H9 (cell line): ENCODE measurements at regions not wholly inside any gene's neighbourhood (a gene's known extent, or its start where the extent isn't known, plus 50 kb on each side); places are given as distances from the start of the nearest gene placed in this dataset.

Experiments used
- DNase-seq: peaks from one replicate; pipeline ENCODE4 v3.0.0-alpha.2; 2017
- H2AFZ ChIP-seq: one replicate; pipeline ENCODE4 v1.6.1; 2013; ENCODE audit warnings: mild to moderate bottlenecking, low read length, control low read depth, moderate library complexity
- H2AK5ac ChIP-seq: 2 replicates; pipeline ENCODE4 v1.6.1; 2013; ENCODE audit warnings: low read length, control low read depth, mixed read lengths; ENCODE audit not compliant: insufficient read length
- H2BK120ac ChIP-seq: one replicate; pipeline ENCODE4 v1.6.1; 2013; ENCODE audit warnings: low read depth, mild to moderate bottlenecking, low read length, control low read depth, inconsistent platforms; ENCODE audit not compliant: poor library complexity, severe bottlenecking
- H2BK12ac ChIP-seq: 2 replicates; pipeline ENCODE4 v1.6.1; 2013; ENCODE audit warnings: low read length, control low read depth, mixed read lengths, low read depth; ENCODE audit not compliant: insufficient read length
- H2BK15ac ChIP-seq: 2 replicates; pipeline ENCODE4 v1.6.1; 2013; ENCODE audit warnings: low read depth, low read length, control low read depth
- H2BK20ac ChIP-seq: one replicate; pipeline ENCODE4 v1.6.1; 2013; ENCODE audit warnings: low read depth, mild to moderate bottlenecking, low read length, control low read depth, inconsistent platforms; ENCODE audit not compliant: poor library complexity, severe bottlenecking
- H2BK5ac ChIP-seq: 2 replicates; pipeline ENCODE4 v1.6.1; 2013; ENCODE audit warnings: low read length, control low read depth, mixed read lengths; ENCODE audit not compliant: insufficient read length
- H3K14ac ChIP-seq: 2 replicates; pipeline ENCODE4 v1.6.1; 2013; ENCODE audit warnings: low read length, control low read depth; ENCODE audit not compliant: insufficient read depth
- H3K18ac ChIP-seq: 2 replicates; pipeline ENCODE4 v1.6.1; 2013; ENCODE audit warnings: low read depth, mild to moderate bottlenecking, mixed read lengths, low read length, control low read depth; ENCODE audit not compliant: insufficient read length
- H3K23ac ChIP-seq: 2 replicates; pipeline ENCODE4 v1.6.1; 2013; ENCODE audit warnings: low read length, control low read depth, mixed read lengths, low read depth; ENCODE audit not compliant: insufficient read length
- H3K23me2 ChIP-seq: 2 replicates; pipeline ENCODE4 v1.6.1; 2013; ENCODE audit warnings: low read depth, mild to moderate bottlenecking, mixed read lengths, low read length, control low read depth; ENCODE audit not compliant: insufficient read length, poor library complexity, severe bottlenecking
- H3K27ac ChIP-seq: 2 replicates; pipeline ENCODE4 v1.5.1; 2013; ENCODE audit warnings: low read length, control low read depth, mixed read lengths, low read depth; ENCODE audit not compliant: insufficient read length
- H3K27me3 ChIP-seq: 2 replicates; pipeline ENCODE4 v1.6.1; 2013; ENCODE audit warnings: low read length, control low read depth, inconsistent platforms; ENCODE audit not compliant: insufficient read depth
- H3K4ac ChIP-seq: 2 replicates; pipeline ENCODE4 v1.6.1; 2013; ENCODE audit warnings: low read depth, mild to moderate bottlenecking, control low read depth, inconsistent platforms, low read length, moderate library complexity
- H3K4me1 ChIP-seq: 2 replicates; pipeline ENCODE4 v1.6.1; 2013; ENCODE audit warnings: low read length, control low read depth, inconsistent platforms; ENCODE audit not compliant: insufficient read depth
- H3K4me2 ChIP-seq: 2 replicates; pipeline ENCODE4 v1.6.1; 2013; ENCODE audit warnings: low read length, control low read depth, mixed read lengths; ENCODE audit not compliant: insufficient read length, insufficient read depth
- H3K56ac ChIP-seq: 2 replicates; pipeline ENCODE4 v1.6.1; 2013; ENCODE audit warnings: low read depth, mild to moderate bottlenecking, mixed read lengths, low read length, control low read depth; ENCODE audit not compliant: insufficient read length
- H3K79me1 ChIP-seq: 2 replicates; pipeline ENCODE4 v1.6.1; 2013; ENCODE audit warnings: low read depth, mild to moderate bottlenecking, moderate library complexity, low read length, control low read depth, inconsistent platforms; ENCODE audit not compliant: insufficient read depth, poor library complexity, severe bottlenecking
- H3K79me2 ChIP-seq: 2 replicates; pipeline ENCODE4 v1.6.1; 2013; ENCODE audit warnings: low read length, control low read depth, inconsistent platforms; ENCODE audit not compliant: insufficient read depth
- H3K9ac ChIP-seq: 2 replicates; pipeline ENCODE4 v1.6.1; 2013; ENCODE audit warnings: low read length, control low read depth, mixed read lengths; ENCODE audit not compliant: insufficient read length; ENCODE audit errors: extremely low read depth
- H3K9me3 ChIP-seq: one replicate; pipeline ENCODE4 v1.6.1; 2013; ENCODE audit warnings: low read depth, low read length, inconsistent platforms; ENCODE audit not compliant: control insufficient read depth
- H3T11ph ChIP-seq: one replicate; pipeline ENCODE4 v1.6.1; 2013; ENCODE audit warnings: mild to moderate bottlenecking, low read length, control low read depth, inconsistent platforms
- H4K20me1 ChIP-seq: one replicate; pipeline ENCODE4 v1.6.1; 2013; ENCODE audit not compliant: control insufficient read depth, insufficient read length, insufficient read depth
- H4K5ac ChIP-seq: 2 replicates; pipeline ENCODE4 v1.6.1; 2013; ENCODE audit warnings: low read depth, mild to moderate bottlenecking, mixed read lengths, low read length, control low read depth; ENCODE audit not compliant: insufficient read length
- H4K8ac ChIP-seq: replicated peaks from 2 replicates; pipeline ENCODE4 v1.6.1; 2013; ENCODE audit warnings: low read length, control low read depth, mixed read lengths, low read depth; ENCODE audit not compliant: insufficient read length
- H4K91ac ChIP-seq: 2 replicates; pipeline ENCODE4 v1.6.1; 2013; ENCODE audit warnings: low read depth, mild to moderate bottlenecking, moderate library complexity, mixed read lengths, low read length, control low read depth; ENCODE audit not compliant: insufficient read length
- H3K27ac Mint-ChIP-seq, 3 experiments: 2 replicates in 2 of 3; 3 replicates in 1 of 3; pipeline ENCODE4 v1.8.0; 2020 to 2021; ENCODE audit warnings: mixed read lengths in 3 of 3, mild to moderate bottlenecking in 1 of 3, moderate library complexity in 1 of 3
- H3K27me3 Mint-ChIP-seq: 2 replicates; pipeline ENCODE4 v1.8.0; 2021; ENCODE audit warnings: low read depth, mild to moderate bottlenecking, moderate library complexity, mixed read lengths
- H3K36me3 Mint-ChIP-seq, 3 experiments: 2 replicates in 2 of 3; 3 replicates in 1 of 3; pipeline ENCODE4 v1.8.0; 2020 to 2021; ENCODE audit warnings: low read depth in 3 of 3, mixed read lengths in 3 of 3; ENCODE audit not compliant: insufficient read depth in 1 of 3
- H3K4me1 Mint-ChIP-seq, 2 experiments: 2 replicates each; pipeline ENCODE4 v1.8.0; 2020; ENCODE audit warnings: mixed read lengths in 2 of 2
- H3K4me3 Mint-ChIP-seq, 2 experiments: 2 replicates in 1 of 2; 3 replicates in 1 of 2; pipeline ENCODE4 v1.8.0; 2020 to 2021; ENCODE audit warnings: mild to moderate bottlenecking in 2 of 2, mixed read lengths in 2 of 2, moderate library complexity in 1 of 2
- H3K9me3 Mint-ChIP-seq, 2 experiments: 2 replicates in 1 of 2; 3 replicates in 1 of 2; pipeline ENCODE4 v1.8.0; 2020; ENCODE audit warnings: mild to moderate bottlenecking in 2 of 2, mixed read lengths in 2 of 2, moderate library complexity in 1 of 2
- WGBS: extraction: QIAGEN DNeasy Blood & Tissue Kit; methylation state at CpG from one replicate; pipeline ENCODE4 v1.1.7; 2013; ENCODE audit warnings: missing lambda C conversion rate, low lambda C conversion rate, mixed read lengths; ENCODE audit not compliant: insufficient read length; ENCODE audit errors: extremely low coverage; 5-methylcytosine and 5-hydroxymethylcytosine counted together
- TF ChIP-seq, protein P1 (sequence below): fragments of 200-600 bp; sonication (generic); conservative IDR thresholded peaks from 3 replicates; pipeline ENCODE4 v1.8.0; 2021; ENCODE audit warnings: antibody characterized with exemption, mild to moderate bottlenecking

DNA sequence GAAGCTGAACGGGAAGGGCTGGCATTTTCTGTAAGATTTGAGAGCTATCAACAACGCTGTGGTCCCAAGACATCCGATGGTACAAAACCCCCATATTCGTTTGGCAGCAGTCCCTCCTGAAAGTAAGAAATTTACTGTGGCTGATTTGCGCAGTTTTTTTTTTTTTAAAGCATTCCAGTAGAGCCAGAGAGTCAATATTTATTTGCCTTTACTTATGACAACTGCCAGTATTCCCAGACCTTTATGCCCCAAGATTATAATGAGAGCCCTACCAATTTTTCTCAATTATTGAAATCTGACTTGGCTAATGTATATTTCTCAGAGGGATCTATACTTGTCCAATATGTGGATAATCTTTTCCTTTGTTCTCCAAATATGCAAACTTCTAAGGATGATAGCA, 157.5 kb upstream of the SPIN4 start:
- no peak overlapping the region for H2BK20ac ChIP-seq
- WGBS = no CpG with 5 or more reads among the region's 5 CpGs
- H3K36me3 Mint-ChIP-seq = peaks cover 0 to 7% (median 2%) of the 10 kb centered on the region in 3 experiments; a peak in 4 of 7 replicates

More for the DNA sequence above, 157.5 kb upstream of the SPIN4 start:
- H3K18ac ChIP-seq = no peak overlapping the region
- H3K14ac ChIP-seq = no peak overlapping the region
- H3K9me3 ChIP-seq = peaks cover 14% of the 10 kb centered on the region
- H4K5ac ChIP-seq = no peak overlapping the region
- H2BK120ac ChIP-seq = no peak overlapping the region
- H2BK5ac ChIP-seq = no peak overlapping the region
- no peak overlapping the region for H3K23ac ChIP-seq
- no peak overlapping the region for H3K27ac Mint-ChIP-seq
- H3K27me3 ChIP-seq = no peaks in the 10 kb centered on the region
- no peak for DNase-seq
- no peak overlapping the region for H3K4me3 Mint-ChIP-seq
- peaks cover 13 to 17% of the 10 kb centered on the region in 2 experiments for H3K4me1 Mint-ChIP-seq
- H2AFZ ChIP-seq = no peak overlapping the region
- H3T11ph ChIP-seq = no peak overlapping the region
- H4K91ac ChIP-seq = no peak overlapping the region
- no peak overlapping the region for H2AK5ac ChIP-seq
- no peak overlapping the region for H2BK12ac ChIP-seq
- no peaks in the 10 kb centered on the region for H3K79me1 ChIP-seq
- H3K56ac ChIP-seq = no peak overlapping the region
- H3K9ac ChIP-seq = no peak overlapping the region
- TF ChIP-seq, protein P1, sequence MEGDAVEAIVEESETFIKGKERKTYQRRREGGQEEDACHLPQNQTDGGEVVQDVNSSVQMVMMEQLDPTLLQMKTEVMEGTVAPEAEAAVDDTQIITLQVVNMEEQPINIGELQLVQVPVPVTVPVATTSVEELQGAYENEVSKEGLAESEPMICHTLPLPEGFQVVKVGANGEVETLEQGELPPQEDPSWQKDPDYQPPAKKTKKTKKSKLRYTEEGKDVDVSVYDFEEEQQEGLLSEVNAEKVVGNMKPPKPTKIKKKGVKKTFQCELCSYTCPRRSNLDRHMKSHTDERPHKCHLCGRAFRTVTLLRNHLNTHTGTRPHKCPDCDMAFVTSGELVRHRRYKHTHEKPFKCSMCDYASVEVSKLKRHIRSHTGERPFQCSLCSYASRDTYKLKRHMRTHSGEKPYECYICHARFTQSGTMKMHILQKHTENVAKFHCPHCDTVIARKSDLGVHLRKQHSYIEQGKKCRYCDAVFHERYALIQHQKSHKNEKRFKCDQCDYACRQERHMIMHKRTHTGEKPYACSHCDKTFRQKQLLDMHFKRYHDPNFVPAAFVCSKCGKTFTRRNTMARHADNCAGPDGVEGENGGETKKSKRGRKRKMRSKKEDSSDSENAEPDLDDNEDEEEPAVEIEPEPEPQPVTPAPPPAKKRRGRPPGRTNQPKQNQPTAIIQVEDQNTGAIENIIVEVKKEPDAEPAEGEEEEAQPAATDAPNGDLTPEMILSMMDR = no peak
- H3K4ac ChIP-seq = no peak overlapping the region
- no peak overlapping the region for H2BK15ac ChIP-seq
- H3K9me3 Mint-ChIP-seq = peaks cover 62 to 63% of the 10 kb centered on the region in 2 experiments
- no peaks in the 10 kb centered on the region for H3K4me1 ChIP-seq
- no peak overlapping the region for H4K8ac ChIP-seq
- no peak overlapping the region for H3K4me2 ChIP-seq
- no peaks in the 10 kb centered on the region for H3K27me3 Mint-ChIP-seq
- no peak overlapping the region for H3K27ac ChIP-seq
- H4K20me1 ChIP-seq = no peaks in the 10 kb centered on the region
- no peaks in the 10 kb centered on the region for H3K79me2 ChIP-seq
- H3K23me2 ChIP-seq = no peaks in the 10 kb centered on the region
